ENCODE measurements at regions not wholly inside any gene's neighbourhood (a gene's known extent, or its start where the extent isn't known, plus 50 kb on each side); places are given as distances from the start of the nearest gene placed in this dataset.
"Not testable (repeated sequence)": the region's sequence is repeated elsewhere in the genome, so short reads cannot be mapped to it uniquely, and the experiment has no call there.

DNA sequence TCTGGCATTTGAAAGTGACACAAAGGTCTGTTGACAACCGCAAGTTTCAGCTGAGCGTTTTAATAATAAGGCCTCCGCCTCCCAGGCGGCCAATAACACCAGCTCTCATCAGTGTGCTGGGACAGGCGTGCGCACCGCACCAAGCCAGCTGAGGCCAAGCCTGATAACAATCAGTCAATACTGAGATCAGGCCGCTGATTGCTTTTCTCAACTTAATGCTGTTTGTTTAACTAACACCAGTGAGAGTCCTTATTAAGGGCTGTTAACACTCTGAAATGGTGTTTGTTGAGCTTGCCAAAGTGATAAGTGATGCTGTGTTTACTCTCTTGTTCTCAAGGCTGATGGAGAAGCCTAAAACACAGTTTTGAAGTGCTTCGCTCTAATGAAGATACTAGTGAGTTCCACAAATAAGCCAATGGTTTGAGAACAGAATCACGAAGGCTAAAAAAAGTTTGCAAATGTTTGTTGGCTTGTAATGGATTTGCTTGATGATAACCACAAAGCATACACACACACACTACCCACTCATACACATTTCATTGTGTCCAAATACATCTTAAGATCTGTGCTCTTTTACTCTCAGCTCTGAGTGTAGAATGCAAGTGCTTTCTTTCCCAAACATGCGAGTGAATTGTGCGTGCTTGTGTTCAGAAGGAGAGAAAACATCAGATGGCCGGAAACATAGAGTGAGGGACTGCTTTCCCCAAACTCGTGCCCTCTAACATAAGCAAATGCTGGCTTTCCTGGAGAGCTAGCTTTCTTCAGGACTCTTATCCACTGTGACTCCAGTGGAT is 330.4 kb upstream of the KLF4 start:
- no peaks in the 10 kb centered on the region for H3K36me3 ChIP-seq (ENCODE audit: control insufficient read depth in 4 of 4, insufficient read depth in 3 of 4, low read depth in 1 of 4, low read length in 3 of 4)
- H3K9ac ChIP-seq (ENCODE audit: low read depth in 1 of 2, low read length in 2 of 2) = no peak overlapping the region
- TF ChIP-seq SP1 (IDR thresholded peaks at IDR 0.05) (no peak), RXRA (IDR thresholded peaks at IDR 0.05) (peak in 1 of 2 donors; percentile 7)
- no peak overlapping the region for H3K27ac ChIP-seq (ENCODE audit: low read depth in 1 of 2, low read length in 2 of 2)
- no peaks in the 10 kb centered on the region for H3K9me3 ChIP-seq (ENCODE audit: control insufficient read depth in 4 of 4, low read length in 3 of 4)
- no peaks in the 10 kb centered on the region for H3K4me1 ChIP-seq (ENCODE audit: control insufficient read depth in 4 of 4, insufficient read depth in 4 of 4, low read length in 3 of 4)
- H3K27me3 ChIP-seq (ENCODE audit: control insufficient read depth in 4 of 4, insufficient read depth in 4 of 4, low read length in 3 of 4) = peaks cover 0 to 8% (median 2%) of the 10 kb centered on the region in 4 donors
- DNase-seq (ENCODE audit: low spot score) = no peak
- H3K4me3 ChIP-seq (ENCODE audit: low read depth in 1 of 3, low read length in 3 of 3) = no peak overlapping the region
- WGBS = 44% methylated on average over 14 of the region's 14 CpGs

DNA sequence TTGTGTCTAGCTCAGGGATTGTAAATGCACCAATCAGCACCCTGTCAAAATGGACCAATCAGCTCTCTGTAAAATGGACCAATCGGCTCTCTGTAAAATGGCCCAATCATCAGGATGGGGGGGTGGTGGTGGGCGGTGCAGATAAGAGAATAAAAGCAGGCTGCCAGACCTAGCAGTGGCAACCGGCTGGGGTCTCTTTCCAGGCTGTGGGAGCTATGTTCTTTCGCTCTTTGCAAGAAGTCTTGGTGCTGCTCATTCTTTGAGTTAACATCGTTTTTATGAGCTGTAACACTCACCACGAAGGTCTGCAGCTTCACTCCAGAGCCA is 328.9 kb upstream of the KLF4 start:
- DNase-seq (ENCODE audit: low spot score); H3K36me3 ChIP-seq (ENCODE audit: control insufficient read depth in 4 of 4, insufficient read depth in 3 of 4, low read depth in 1 of 4, low read length in 3 of 4); H3K9ac ChIP-seq (ENCODE audit: low read depth in 1 of 2, low read length in 2 of 2); H3K4me1 ChIP-seq (ENCODE audit: control insufficient read depth in 4 of 4, insufficient read depth in 4 of 4, low read length in 3 of 4); H3K27ac ChIP-seq (ENCODE audit: low read depth in 1 of 2, low read length in 2 of 2); H3K27me3 ChIP-seq (ENCODE audit: control insufficient read depth in 4 of 4, insufficient read depth in 4 of 4, low read length in 3 of 4); H3K4me3 ChIP-seq (ENCODE audit: low read depth in 1 of 3, low read length in 3 of 3); H3K9me3 ChIP-seq (ENCODE audit: control insufficient read depth in 4 of 4, low read length in 3 of 4): not testable (repeated sequence)
- 91% methylated on average over 6 of the region's 6 CpGs for WGBS

DNA sequence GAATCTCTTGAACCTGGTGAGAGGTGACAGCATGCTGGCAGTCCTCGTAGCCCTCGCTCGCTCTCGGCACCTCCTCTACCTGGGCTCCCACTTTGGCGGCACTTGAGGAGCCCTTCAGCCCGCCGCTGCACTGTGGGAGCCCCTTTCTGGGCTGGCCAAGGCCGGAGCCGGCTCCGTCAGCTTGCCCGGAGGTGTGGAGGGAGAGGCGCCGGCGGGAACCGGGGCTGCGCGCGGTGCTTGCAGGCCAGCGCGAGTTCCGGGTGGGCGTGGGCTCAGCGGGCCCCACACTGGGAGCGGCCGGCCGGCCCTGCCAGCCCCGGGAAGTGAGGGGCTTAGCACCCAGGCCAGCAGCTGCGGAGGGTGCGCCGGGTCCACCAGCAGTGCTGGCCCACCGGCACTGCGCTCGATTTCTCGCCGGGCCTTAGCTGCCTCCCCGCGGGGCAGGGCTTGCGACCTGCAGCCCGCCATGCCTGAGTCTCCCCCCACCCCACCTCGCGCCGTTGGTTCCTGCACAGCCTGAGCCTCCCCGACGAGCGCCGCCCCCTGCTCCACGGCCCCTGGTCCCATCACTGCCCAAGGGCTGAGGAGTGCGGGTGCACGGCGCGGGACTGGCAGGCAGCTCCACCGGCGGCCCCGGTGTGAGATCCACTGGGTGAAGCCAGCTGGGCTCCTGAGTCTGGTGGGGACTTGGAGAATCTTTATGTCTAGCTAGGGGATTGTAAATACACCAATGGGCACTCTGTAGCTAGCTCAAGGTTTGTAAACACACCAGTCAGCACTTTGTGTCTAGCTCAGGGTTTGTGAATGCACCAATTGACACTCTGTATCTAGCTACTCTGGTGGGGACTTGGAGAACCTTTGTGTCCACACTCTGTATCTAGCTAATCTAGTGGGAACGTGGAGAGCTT is 328.3 kb upstream of the KLF4 start:
- WGBS = 92% methylated on average over 55 of the region's 55 CpGs
- DNase-seq (ENCODE audit: low spot score); H3K9ac ChIP-seq (ENCODE audit: low read depth in 1 of 2, low read length in 2 of 2): not testable (repeated sequence)

DNA sequence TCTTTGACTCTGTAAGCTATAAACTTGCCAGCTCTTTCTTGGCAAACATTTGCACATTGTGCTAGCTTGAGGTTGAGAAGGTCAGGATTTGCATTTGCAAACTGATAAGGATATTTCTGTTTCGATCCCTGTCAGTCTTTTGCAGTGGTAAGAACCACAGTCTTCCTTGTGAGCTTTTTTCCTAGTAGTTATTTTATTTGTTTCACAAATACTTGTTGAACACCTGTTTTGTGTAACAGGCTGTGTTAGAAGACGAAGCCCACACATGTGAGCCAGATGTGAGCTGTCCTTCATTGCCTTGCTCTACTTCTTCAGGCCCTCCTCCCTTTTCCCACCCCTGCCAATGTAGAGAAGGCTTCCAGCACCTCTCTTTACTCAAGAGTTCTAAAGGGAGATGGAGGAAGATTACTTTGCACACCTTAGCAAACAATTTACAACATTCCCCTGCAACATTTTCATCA is 327.0 kb upstream of the KLF4 start:
- TF ChIP-seq RAD21 (IDR thresholded peaks at IDR 0.05) (peak in 1 of 2 donors; percentile 12), HNF4A (conservative IDR thresholded peaks at IDR 0.05) (peak in 1 of 2 donors; percentile 9), NR2F2 (IDR thresholded peaks at IDR 0.05) (peak; percentile 70), FOXA1 (IDR thresholded peaks at IDR 0.05) (no peak)
- TF ChIP-seq, protein P1, sequence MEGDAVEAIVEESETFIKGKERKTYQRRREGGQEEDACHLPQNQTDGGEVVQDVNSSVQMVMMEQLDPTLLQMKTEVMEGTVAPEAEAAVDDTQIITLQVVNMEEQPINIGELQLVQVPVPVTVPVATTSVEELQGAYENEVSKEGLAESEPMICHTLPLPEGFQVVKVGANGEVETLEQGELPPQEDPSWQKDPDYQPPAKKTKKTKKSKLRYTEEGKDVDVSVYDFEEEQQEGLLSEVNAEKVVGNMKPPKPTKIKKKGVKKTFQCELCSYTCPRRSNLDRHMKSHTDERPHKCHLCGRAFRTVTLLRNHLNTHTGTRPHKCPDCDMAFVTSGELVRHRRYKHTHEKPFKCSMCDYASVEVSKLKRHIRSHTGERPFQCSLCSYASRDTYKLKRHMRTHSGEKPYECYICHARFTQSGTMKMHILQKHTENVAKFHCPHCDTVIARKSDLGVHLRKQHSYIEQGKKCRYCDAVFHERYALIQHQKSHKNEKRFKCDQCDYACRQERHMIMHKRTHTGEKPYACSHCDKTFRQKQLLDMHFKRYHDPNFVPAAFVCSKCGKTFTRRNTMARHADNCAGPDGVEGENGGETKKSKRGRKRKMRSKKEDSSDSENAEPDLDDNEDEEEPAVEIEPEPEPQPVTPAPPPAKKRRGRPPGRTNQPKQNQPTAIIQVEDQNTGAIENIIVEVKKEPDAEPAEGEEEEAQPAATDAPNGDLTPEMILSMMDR (IDR thresholded peaks at IDR 0.05; ENCODE audit: low read depth, low read length, missing input control) = no peak
- H3K27me3 ChIP-seq (ENCODE audit: control insufficient read depth in 4 of 4, insufficient read depth in 4 of 4, low read length in 3 of 4) = peaks cover 0 to 7% (median 0%) of the 10 kb centered on the region in 4 donors
- no peak overlapping the region for H3K27ac ChIP-seq (ENCODE audit: low read depth in 1 of 2, low read length in 2 of 2)
- DNase-seq (ENCODE audit: low spot score) = no peak
- 34% methylated on average over 2 of the region's 2 CpGs for WGBS
- no peaks in the 10 kb centered on the region for H3K4me1 ChIP-seq (ENCODE audit: control insufficient read depth in 4 of 4, insufficient read depth in 4 of 4, low read length in 3 of 4)
- H3K4me3 ChIP-seq (ENCODE audit: low read depth in 1 of 3, low read length in 3 of 3) = no peak overlapping the region
- H3K36me3 ChIP-seq (ENCODE audit: control insufficient read depth in 4 of 4, insufficient read depth in 3 of 4, low read depth in 1 of 4, low read length in 3 of 4) = no peaks in the 10 kb centered on the region
- H3K9ac ChIP-seq (ENCODE audit: low read depth in 1 of 2, low read length in 2 of 2) = no peak overlapping the region
- H3K9me3 ChIP-seq (ENCODE audit: control insufficient read depth in 4 of 4, low read length in 3 of 4) = no peaks in the 10 kb centered on the region

More for the DNA sequence above, 328.3 kb upstream of the KLF4 start:
- H3K27ac ChIP-seq (ENCODE audit: low read depth in 1 of 2, low read length in 2 of 2); H3K4me3 ChIP-seq (ENCODE audit: low read depth in 1 of 3, low read length in 3 of 3); H3K9me3 ChIP-seq (ENCODE audit: control insufficient read depth in 4 of 4, low read length in 3 of 4); H3K4me1 ChIP-seq (ENCODE audit: control insufficient read depth in 4 of 4, insufficient read depth in 4 of 4, low read length in 3 of 4); H3K36me3 ChIP-seq (ENCODE audit: control insufficient read depth in 4 of 4, insufficient read depth in 3 of 4, low read depth in 1 of 4, low read length in 3 of 4); H3K27me3 ChIP-seq (ENCODE audit: control insufficient read depth in 4 of 4, insufficient read depth in 4 of 4, low read length in 3 of 4): not testable (repeated sequence)
